ENCODE measurements at regions not wholly inside any gene's neighbourhood (a gene's known extent, or its start where the extent isn't known, plus 50 kb on each side); places are given as distances from the start of the nearest gene placed in this dataset.

GRCh38 chr5:17359451-17360011, 138.5 kb upstream of the TAF11L2 start:
- TF ChIP-seq CTCF (IDR thresholded peaks at IDR 0.05; ENCODE audit: insufficient read depth, low read length, poor library complexity, severe bottlenecking) = no peak
- no peak for TF ChIP-seq EZH2phosphoT487 (conservative IDR thresholded peaks at IDR 0.05; ENCODE audit: low read length)

Measured in SU-DHL-6 (cell line).